ENCODE measurements at regions not wholly inside any gene's neighbourhood (a gene's known extent, or its start where the extent isn't known, plus 50 kb on each side); places are given as distances from the start of the nearest gene placed in this dataset.

GRCh38 chr15:79689030-79689429 is 207.8 kb downstream of the MTHFS start:
- no peak for TF ChIP-seq CTCF (IDR thresholded peaks at IDR 0.05)
- TF ChIP-seq EP300 (IDR thresholded peaks at IDR 0.05) = no peak
